GM18505 (cell line): ENCODE measurements at regions not wholly inside any gene's neighbourhood (a gene's known extent, or its start where the extent isn't known, plus 50 kb on each side); places are given as distances from the start of the nearest gene placed in this dataset.
"Not testable (repeated sequence)": the region's sequence is repeated elsewhere in the genome, so short reads cannot be mapped to it uniquely, and the experiment has no call there.

Source experiments
- ATAC-seq: cut with Tn5 transposase; IDR thresholded peaks from one replicate; pipeline ENCODE4 v1.9.1; 2021; ENCODE audit not compliant: unreplicated experiment
- POLR2A ChIP-seq: IDR thresholded peaks from 4 replicates; pipeline ENCODE4 v1.6.1; 2011; ENCODE audit warnings: borderline replicate concordance; ENCODE audit not compliant: insufficient read depth, insufficient read length; ENCODE audit errors: extremely low read depth

GRCh38 chr5:77871946-77872345, 95.8 kb upstream of the TBCA start:
- no peak for TF ChIP-seq POLR2A
- ATAC-seq = no peak

GRCh38 chr5:77871016-77871415, 94.9 kb upstream of the TBCA start:
- no peak for TF ChIP-seq POLR2A
- no peak for ATAC-seq

GRCh38 chr5:77869116-77869798, 93.1 kb upstream of the TBCA start:
- ATAC-seq = no peak

GRCh38 chr5:77867914-77868313, 91.8 kb upstream of the TBCA start:
- ATAC-seq = no peak
- TF ChIP-seq POLR2A = no peak

More at GRCh38 chr5:77869116-77869798, 93.1 kb upstream of the TBCA start:
- no peak for TF ChIP-seq POLR2A

- no peak for TF ChIP-seq POLR2A
- no peak for ATAC-seq
Measured at GRCh38 chr5:77867194-77867691, 91.1 kb upstream of the TBCA start.

DNA sequence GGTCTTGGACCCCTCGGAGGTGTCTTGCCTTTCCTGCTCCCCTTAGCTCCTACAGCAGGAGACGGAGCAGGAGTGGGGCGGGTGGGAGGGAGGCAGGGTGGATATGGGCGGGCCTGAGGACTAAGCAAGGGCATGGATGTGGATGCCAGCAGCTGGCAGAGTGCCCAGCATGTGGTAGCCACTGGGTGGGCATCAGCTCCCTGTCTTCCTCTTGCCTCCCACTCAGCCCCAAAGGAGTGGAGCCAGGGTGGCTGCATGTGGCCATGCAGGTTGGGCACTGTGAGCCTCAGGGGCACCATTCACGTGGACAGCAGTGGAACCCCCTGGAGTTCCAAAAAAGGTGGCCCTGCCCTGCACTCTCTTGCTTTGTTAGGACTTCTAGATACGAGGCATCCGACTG, 90.1 kb upstream of the TBCA start:
- no peak for ATAC-seq
- TF ChIP-seq POLR2A = no peak

DNA sequence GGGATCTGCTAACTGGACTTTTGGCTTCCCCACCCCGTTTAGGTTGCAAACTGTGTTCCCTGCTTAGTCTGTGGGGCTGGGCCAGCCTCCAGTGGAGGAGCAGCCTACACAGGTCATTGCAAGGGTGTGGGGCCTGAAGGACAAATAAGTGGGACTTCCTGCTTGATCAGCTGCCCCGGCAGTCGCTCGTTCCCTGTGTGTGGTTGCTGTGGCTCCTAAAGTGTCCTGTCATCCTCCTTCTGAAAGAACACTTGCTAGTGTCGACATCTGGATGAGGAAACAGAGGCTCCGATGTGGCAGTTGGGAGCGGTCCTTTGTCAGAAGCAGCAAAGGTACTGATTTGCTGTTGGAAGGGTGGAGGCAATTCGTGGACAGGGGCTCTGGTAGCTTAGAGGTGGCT, 88.9 kb upstream of the TBCA start:
- ATAC-seq = no peak
- TF ChIP-seq POLR2A = no peak

DNA sequence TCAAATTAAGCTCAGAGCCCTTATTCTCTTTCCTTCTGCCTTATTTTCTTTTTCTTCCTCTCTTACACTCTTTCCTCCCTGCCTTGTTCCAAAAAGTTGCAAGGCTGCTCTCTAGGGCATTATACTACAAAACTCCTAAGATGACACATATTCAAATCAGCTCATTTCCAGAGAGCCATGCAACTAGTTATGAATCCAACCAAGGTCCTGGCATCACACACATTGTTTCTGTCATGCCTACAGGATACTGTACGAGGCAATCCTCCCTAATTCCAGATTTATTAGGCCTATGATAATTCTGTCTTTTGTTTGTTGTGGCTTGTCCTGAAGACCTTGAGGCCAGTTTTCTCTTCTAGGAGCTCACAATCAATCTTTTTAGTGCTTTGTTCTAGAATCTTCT, 87.0 kb upstream of the TBCA start:
- ATAC-seq = no peak
- no peak for TF ChIP-seq POLR2A

DNA sequence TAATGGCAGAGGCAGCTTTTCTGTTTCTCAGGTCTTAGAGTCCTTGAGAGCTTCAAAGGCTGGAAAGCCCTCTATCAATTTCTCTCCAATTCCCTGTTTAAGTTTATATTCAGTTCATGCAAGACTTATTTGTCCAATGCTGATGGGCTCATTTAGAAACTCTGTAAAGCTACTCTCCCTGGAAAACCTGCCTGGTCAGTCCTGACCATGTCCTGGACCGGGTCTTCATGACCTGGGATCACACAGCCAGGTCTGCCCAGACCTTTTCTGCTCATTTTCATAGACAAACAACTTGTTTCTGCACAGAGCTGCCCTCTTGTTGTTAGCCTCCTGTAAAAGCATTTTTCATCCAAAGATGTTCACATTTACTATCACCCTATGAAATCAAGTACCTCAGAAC, 85.4 kb upstream of the TBCA start:
- no peak for ATAC-seq

DNA sequence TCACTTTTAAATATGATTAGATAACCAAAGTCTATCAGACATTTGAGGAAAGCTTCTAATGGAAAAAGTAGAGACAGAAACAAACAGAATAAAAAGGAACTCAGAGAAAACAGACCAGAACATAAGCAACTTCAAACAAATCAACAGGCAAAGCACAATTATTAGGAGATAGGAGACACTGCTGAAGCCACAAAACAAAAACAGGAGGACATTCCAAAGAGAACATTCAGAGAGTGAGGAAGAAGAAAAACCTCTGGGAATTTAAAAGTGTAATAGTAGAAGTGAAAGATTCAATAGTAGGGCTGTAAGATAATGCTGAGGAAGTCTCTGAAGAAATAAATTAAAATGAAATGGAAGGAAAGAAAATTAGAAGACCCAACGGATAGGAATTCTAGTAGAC, 83.2 kb upstream of the TBCA start:
- ATAC-seq = no peak
- TF ChIP-seq POLR2A = no peak

More for the DNA sequence above, 85.4 kb upstream of the TBCA start:
- TF ChIP-seq POLR2A = no peak

DNA sequence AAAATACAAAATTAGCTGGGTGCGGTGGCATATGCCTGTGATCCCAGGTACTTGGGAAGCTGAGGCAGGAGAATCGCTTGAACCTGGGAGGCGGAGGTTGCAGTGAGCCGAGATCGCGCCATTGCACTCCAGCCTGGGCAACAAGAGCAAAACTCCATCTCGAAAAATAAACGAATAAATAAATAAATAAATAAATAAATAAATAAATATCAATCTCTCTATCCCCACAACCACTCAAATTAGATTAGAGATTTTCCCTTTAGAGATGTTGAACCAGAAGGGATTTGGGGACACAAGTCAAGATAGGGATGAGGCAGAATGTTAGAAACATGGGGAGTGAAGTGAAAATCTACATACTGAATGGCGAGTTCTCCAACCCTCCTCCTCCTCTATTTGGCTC, 82.5 kb upstream of the TBCA start:
- not testable (repeated sequence) for ATAC-seq

GRCh38 chr5:77855369-77855768, 79.2 kb upstream of the TBCA start:
- no peak for TF ChIP-seq POLR2A
- ATAC-seq = no peak

- ATAC-seq = no peak
- no peak for TF ChIP-seq POLR2A
Measured at GRCh38 chr5:77853353-77853907, 77.3 kb upstream of the TBCA start.

- ATAC-seq = peak; percentile 58
- no peak for TF ChIP-seq POLR2A
Measured at GRCh38 chr5:77852514-77853352, 76.6 kb upstream of the TBCA start.

GRCh38 chr5:77852068-77852513, 76.0 kb upstream of the TBCA start:
- ATAC-seq = peak; percentile 6
- no peak for TF ChIP-seq POLR2A
